PFSK-1 (cell line): ENCODE measurements at regions not wholly inside any gene's neighbourhood (a gene's known extent, or its start where the extent isn't known, plus 50 kb on each side); places are given as distances from the start of the nearest gene placed in this dataset.

ENCODE experiments used
- POLR2AphosphoS5 ChIP-seq: IDR thresholded peaks from 2 replicates; pipeline ENCODE4 v1.6.1; 2012; ENCODE audit warnings: low read depth, mild to moderate bottlenecking, control low read depth, low read length, moderate library complexity
- REST ChIP-seq, 2 experiments: IDR thresholded peaks; 2 replicates each; pipeline versions ENCODE4 v1.6.1 to v1.8.0; 2011 to 2012; ENCODE audit warnings: low read depth in 2 of 2, low read length in 2 of 2, control low read depth in 1 of 2, inconsistent platforms in 1 of 2, mild to moderate bottlenecking in 1 of 2, moderate library complexity in 1 of 2; ENCODE audit not compliant: insufficient read depth in 1 of 2
- SIN3A ChIP-seq: IDR thresholded peaks from 2 replicates; pipeline ENCODE4 v1.6.1; 2012; ENCODE audit warnings: mild to moderate bottlenecking, low read length, moderate library complexity, borderline replicate concordance; ENCODE audit not compliant: insufficient read depth
- TAF1 ChIP-seq: IDR thresholded peaks from 2 replicates; pipeline ENCODE4 v1.6.1; 2012; ENCODE audit warnings: low read length, control low read depth, borderline replicate concordance; ENCODE audit not compliant: insufficient read depth

GRCh38 chr20:39691151-39691862 is 729.2 kb downstream of the DHX35 start:
- TF ChIP-seq POLR2AphosphoS5: no peak
- no peak for TF ChIP-seq REST (IDR thresholded peaks at IDR 0.05; ENCODE audit: insufficient read depth in 1 of 2, low read depth in 2 of 2, low read length in 2 of 2)
- no peak for TF ChIP-seq TAF1
- no peak for TF ChIP-seq SIN3A
